ENCODE measurements at regions not wholly inside any gene's neighbourhood (a gene's known extent, or its start where the extent isn't known, plus 50 kb on each side); places are given as distances from the start of the nearest gene placed in this dataset.

DNA sequence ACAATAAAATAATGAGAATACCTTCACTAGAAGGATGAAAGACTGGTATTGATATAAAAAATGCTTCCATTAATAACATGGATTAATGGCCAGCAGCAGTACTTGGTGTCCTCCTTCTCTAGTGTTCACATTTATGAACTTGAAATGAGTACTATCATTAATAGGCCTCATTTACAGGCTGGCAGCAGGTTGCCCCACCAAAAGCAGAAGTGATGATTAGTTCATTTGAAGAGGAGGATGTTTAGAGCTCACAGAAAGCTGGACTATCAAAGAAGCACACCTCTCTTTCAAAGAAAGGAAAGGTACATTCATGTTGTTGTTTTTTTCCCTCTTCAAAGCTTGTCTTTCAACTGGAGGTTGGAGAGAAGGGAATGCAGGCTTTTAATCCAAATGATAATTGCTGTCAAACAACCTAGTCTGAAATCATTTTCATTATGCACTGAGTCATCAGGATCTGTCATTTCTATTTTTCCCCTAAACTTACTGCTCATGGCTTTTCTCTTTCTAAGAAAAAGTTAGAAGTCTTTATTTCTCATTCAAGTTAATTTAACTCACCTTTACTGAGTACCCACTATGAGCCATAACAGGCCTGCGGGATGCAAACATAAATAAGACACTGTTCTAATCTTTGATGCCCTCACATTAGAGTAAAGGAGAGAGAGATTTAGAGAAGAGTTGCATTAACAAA lies 157.9 kb upstream of the GRIP1 start:
- Histone ChIP-seq H3K4me3 (no peak overlapping the region), H2AFZ (no peak overlapping the region), H3K79me2 (replicated peaks; ENCODE audit: insufficient read depth) (no peaks in the 10 kb centered on the region), H3K27ac (ENCODE audit: low read depth) (no peak overlapping the region), H3F3A (replicated peaks; ENCODE audit: low read depth) (no peaks in the 10 kb centered on the region), H3K9me2 (ENCODE audit: insufficient read depth) (no peaks in the 10 kb centered on the region), H3K4me2 (no peak overlapping the region), H3K36me3 (ENCODE audit: insufficient read depth) (no peaks in the 10 kb centered on the region), H3K27me3 (ENCODE audit: insufficient read depth) (no peaks in the 10 kb centered on the region), H3K4me1 (ENCODE audit: insufficient read depth) (no peaks in the 10 kb centered on the region), H4K20me1 (replicated peaks; ENCODE audit: insufficient read depth) (no peaks in the 10 kb centered on the region)
- TF ChIP-seq ZNF114 (CRISPR knock-in tag; IDR thresholded peaks at IDR 0.05) (no peak), CREB1 (CRISPR knock-in tag; IDR thresholded peaks at IDR 0.05; ENCODE audit: low read depth) (no peak), STAT1 (IDR thresholded peaks at IDR 0.05; ENCODE audit: unreplicated experiment) (no peak), EZH2 (IDR thresholded peaks at IDR 0.05; ENCODE audit: low read depth, unreplicated experiment) (no peak), POLR2AphosphoS5 (IDR thresholded peaks at IDR 0.05; ENCODE audit: low read depth) (no peak), JUNB (IDR thresholded peaks at IDR 0.05; ENCODE audit: unreplicated experiment) (no peak)
- TF ChIP-seq, protein P1, sequence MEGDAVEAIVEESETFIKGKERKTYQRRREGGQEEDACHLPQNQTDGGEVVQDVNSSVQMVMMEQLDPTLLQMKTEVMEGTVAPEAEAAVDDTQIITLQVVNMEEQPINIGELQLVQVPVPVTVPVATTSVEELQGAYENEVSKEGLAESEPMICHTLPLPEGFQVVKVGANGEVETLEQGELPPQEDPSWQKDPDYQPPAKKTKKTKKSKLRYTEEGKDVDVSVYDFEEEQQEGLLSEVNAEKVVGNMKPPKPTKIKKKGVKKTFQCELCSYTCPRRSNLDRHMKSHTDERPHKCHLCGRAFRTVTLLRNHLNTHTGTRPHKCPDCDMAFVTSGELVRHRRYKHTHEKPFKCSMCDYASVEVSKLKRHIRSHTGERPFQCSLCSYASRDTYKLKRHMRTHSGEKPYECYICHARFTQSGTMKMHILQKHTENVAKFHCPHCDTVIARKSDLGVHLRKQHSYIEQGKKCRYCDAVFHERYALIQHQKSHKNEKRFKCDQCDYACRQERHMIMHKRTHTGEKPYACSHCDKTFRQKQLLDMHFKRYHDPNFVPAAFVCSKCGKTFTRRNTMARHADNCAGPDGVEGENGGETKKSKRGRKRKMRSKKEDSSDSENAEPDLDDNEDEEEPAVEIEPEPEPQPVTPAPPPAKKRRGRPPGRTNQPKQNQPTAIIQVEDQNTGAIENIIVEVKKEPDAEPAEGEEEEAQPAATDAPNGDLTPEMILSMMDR (conservative IDR thresholded peaks at IDR 0.05; ENCODE audit: low read depth in 2 of 2), result no peak
- TF ChIP-seq, protein P2, sequence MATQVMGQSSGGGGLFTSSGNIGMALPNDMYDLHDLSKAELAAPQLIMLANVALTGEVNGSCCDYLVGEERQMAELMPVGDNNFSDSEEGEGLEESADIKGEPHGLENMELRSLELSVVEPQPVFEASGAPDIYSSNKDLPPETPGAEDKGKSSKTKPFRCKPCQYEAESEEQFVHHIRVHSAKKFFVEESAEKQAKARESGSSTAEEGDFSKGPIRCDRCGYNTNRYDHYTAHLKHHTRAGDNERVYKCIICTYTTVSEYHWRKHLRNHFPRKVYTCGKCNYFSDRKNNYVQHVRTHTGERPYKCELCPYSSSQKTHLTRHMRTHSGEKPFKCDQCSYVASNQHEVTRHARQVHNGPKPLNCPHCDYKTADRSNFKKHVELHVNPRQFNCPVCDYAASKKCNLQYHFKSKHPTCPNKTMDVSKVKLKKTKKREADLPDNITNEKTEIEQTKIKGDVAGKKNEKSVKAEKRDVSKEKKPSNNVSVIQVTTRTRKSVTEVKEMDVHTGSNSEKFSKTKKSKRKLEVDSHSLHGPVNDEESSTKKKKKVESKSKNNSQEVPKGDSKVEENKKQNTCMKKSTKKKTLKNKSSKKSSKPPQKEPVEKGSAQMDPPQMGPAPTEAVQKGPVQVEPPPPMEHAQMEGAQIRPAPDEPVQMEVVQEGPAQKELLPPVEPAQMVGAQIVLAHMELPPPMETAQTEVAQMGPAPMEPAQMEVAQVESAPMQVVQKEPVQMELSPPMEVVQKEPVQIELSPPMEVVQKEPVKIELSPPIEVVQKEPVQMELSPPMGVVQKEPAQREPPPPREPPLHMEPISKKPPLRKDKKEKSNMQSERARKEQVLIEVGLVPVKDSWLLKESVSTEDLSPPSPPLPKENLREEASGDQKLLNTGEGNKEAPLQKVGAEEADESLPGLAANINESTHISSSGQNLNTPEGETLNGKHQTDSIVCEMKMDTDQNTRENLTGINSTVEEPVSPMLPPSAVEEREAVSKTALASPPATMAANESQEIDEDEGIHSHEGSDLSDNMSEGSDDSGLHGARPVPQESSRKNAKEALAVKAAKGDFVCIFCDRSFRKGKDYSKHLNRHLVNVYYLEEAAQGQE (IDR thresholded peaks at IDR 0.05; ENCODE audit: unreplicated experiment), result no peak
- Mint-ChIP-seq H3K4me3 (no peak overlapping the region), H3K9me3 (no peaks in the 10 kb centered on the region), H3K36me3 (ENCODE audit: low read depth) (no peaks in the 10 kb centered on the region), H3K4me1 (no peaks in the 10 kb centered on the region; the same call in 2 of the 3 replicates), H3K27me3 (ENCODE audit: insufficient read depth, low read depth, poor library complexity) (peaks cover 2% of the 10 kb centered on the region), H3K27ac (no peak overlapping the region)
- ATAC-seq (no peak), DNase-seq (ENCODE audit: low spot score) (no peak)

DNA sequence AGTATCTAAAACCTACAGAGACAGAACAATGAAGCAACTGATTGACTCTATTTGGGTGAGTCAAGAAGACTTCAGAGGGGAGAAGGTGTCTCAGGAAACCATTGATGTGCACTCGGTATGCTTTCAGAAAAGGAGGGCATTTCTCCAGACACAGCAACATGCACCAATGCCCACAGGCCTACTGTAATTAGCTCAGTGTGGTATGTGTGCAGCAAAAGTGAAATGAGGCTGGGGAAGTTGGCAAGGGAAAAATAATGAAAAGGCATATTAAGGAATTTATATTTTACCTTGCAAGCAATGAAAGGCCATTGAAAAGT lies 158.4 kb upstream of the GRIP1 start:
- Histone ChIP-seq H2AFZ (no peak overlapping the region), H3K27ac (ENCODE audit: low read depth) (no peak overlapping the region)
- no peak for DNase-seq (ENCODE audit: low spot score)
- TF ChIP-seq, protein P2 (IDR thresholded peaks at IDR 0.05; ENCODE audit: unreplicated experiment), result no peak
- TF ChIP-seq POLR2AphosphoS5 (IDR thresholded peaks at IDR 0.05; ENCODE audit: low read depth) (no peak), NANOG (IDR thresholded peaks at IDR 0.05; ENCODE audit: borderline replicate concordance) (no peak)

More for the DNA sequence above, 158.4 kb upstream of the GRIP1 start:
- Histone ChIP-seq H3K4me2 (no peak overlapping the region), H3K4me3 (no peak overlapping the region), H3K9me2 (ENCODE audit: insufficient read depth) (no peaks in the 10 kb centered on the region), H3F3A (replicated peaks; ENCODE audit: low read depth) (no peaks in the 10 kb centered on the region), H3K36me3 (ENCODE audit: insufficient read depth) (no peaks in the 10 kb centered on the region), H3K4me1 (ENCODE audit: insufficient read depth) (no peaks in the 10 kb centered on the region), H3K27me3 (ENCODE audit: insufficient read depth) (no peaks in the 10 kb centered on the region), H4K20me1 (replicated peaks; ENCODE audit: insufficient read depth) (no peaks in the 10 kb centered on the region), H3K79me2 (replicated peaks; ENCODE audit: insufficient read depth) (no peaks in the 10 kb centered on the region)
- Mint-ChIP-seq H3K4me1 (no peaks in the 10 kb centered on the region; the same call in 2 of the 3 replicates), H3K36me3 (ENCODE audit: low read depth) (no peaks in the 10 kb centered on the region), H3K27ac (no peak overlapping the region), H3K9me3 (no peaks in the 10 kb centered on the region), H3K27me3 (ENCODE audit: insufficient read depth, low read depth, poor library complexity) (peaks cover 2% of the 10 kb centered on the region), H3K4me3 (no peak overlapping the region)
- no peak for ATAC-seq
